IPS-15b (cell line): ENCODE measurements at regions not wholly inside any gene's neighbourhood (a gene's known extent, or its start where the extent isn't known, plus 50 kb on each side); places are given as distances from the start of the nearest gene placed in this dataset.
"Not testable (repeated sequence)": the region's sequence is repeated elsewhere in the genome, so short reads cannot be mapped to it uniquely, and the experiment has no call there.

Source experiments
- H3K27me3 ChIP-seq: one replicate; pipeline ENCODE4 v1.6.1; 2013; ENCODE audit warnings: low read length; ENCODE audit not compliant: control insufficient read depth, insufficient read depth
- H3K36me3 ChIP-seq: one replicate; pipeline ENCODE4 v1.6.1; 2013; ENCODE audit warnings: low read length; ENCODE audit not compliant: control insufficient read depth, insufficient read depth
- H3K4me1 ChIP-seq: one replicate; pipeline ENCODE4 v1.6.1; 2013; ENCODE audit warnings: mild to moderate bottlenecking, low read length; ENCODE audit not compliant: control insufficient read depth, insufficient read depth
- H3K4me3 ChIP-seq: one replicate; pipeline ENCODE4 v1.5.1; 2013; ENCODE audit warnings: low read depth, low read length
- H3K9ac ChIP-seq: one replicate; pipeline ENCODE4 v1.6.1; 2013; ENCODE audit warnings: low read depth, mild to moderate bottlenecking, low read length
- H3K9me3 ChIP-seq: one replicate; pipeline ENCODE4 v1.6.1; 2013; ENCODE audit warnings: mild to moderate bottlenecking, low read length; ENCODE audit not compliant: control insufficient read depth, insufficient read depth

DNA sequence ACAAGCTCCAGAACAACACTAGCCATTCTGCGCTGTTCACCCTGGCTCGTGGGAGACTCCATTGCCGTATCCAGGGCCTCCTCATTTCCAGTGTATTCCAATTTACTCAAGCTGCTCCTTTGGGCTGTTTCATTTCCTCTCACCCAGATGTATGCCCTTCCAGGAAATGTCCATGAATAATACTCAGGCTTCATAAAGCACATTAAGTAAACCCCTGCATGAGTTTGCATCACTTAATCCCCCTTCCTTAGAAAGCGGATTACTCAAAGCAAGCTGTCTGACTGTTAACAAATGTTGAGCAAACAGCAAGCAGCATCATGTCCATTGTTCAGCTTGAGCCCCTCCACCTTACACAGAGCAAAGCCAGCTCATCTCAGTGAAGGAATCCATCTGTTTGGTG lies 403.6 kb upstream of the PBX1 start:
- Histone ChIP-seq H3K4me1 (no peaks in the 10 kb centered on the region), H3K4me3 (no peak overlapping the region), H3K9ac (no peak overlapping the region), H3K27me3 (no peaks in the 10 kb centered on the region), H3K9me3 (no peaks in the 10 kb centered on the region), H3K36me3 (no peaks in the 10 kb centered on the region)

- Histone ChIP-seq H3K9ac (no peak overlapping the region), H3K4me3 (no peak overlapping the region), H3K27me3 (no peaks in the 10 kb centered on the region), H3K4me1 (no peaks in the 10 kb centered on the region), H3K9me3 (no peaks in the 10 kb centered on the region), H3K36me3 (no peaks in the 10 kb centered on the region)
These were observed 395.6 kb upstream of the PBX1 start for GRCh38 chr1:164163289-164163849.

GRCh38 chr1:164165466-164165865 lies 393.5 kb upstream of the PBX1 start:
- no peaks in the 10 kb centered on the region for H3K27me3 ChIP-seq
- H3K4me3 ChIP-seq, result no peak overlapping the region
- no peak overlapping the region for H3K9ac ChIP-seq
- no peaks in the 10 kb centered on the region for H3K4me1 ChIP-seq
- no peaks in the 10 kb centered on the region for H3K9me3 ChIP-seq
- H3K36me3 ChIP-seq, result no peaks in the 10 kb centered on the region

- not testable (repeated sequence) for H3K9me3 ChIP-seq, H3K4me3 ChIP-seq, H3K4me1 ChIP-seq
These were observed 392.5 kb upstream of the PBX1 start for GRCh38 chr1:164166454-164166853.

DNA sequence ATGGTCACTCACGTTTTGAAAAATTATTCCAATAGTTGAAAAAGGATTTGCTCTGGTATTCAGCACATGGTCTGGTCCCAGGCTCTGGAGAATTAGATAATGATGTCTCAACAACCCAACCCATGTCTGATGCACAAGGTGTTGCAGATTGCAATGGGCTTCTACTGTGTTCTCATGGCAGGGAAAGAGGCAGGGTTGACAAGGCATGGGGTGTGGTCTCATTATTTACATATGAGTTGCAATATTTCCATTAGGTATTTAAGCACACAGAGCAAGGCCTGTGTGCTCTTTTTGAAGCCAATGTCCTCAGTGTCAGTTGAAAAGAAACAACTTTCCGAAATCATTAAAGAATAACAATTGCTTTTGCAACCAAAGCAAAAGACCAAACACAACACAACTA lies 381.9 kb upstream of the PBX1 start:
- Histone ChIP-seq H3K9ac (no peak overlapping the region), H3K9me3 (no peaks in the 10 kb centered on the region), H3K4me1 (no peaks in the 10 kb centered on the region), H3K36me3 (no peaks in the 10 kb centered on the region), H3K27me3 (no peaks in the 10 kb centered on the region), H3K4me3 (no peak overlapping the region)

More at GRCh38 chr1:164166454-164166853, 392.5 kb upstream of the PBX1 start:
- not testable (repeated sequence) for H3K27me3 ChIP-seq, H3K36me3 ChIP-seq, H3K9ac ChIP-seq

DNA sequence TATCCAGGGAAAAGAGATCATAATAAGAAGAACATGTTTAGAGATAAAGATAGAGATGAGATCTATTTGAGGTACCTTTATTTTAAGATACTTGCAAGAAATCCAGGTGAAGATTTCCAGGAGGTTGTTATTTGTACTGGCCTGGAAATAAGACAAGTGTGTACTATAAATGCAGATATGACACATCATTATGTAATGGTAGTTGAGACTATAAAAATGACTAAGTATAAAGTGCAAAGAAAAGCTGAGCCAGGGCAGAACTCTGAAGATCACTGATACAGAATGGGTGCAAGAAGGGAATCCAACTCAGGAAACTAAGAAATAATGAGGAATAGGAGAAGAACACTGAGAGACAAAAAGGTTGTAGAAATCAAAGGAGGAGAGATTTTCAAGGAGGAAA lies 378.2 kb upstream of the PBX1 start:
- H3K4me3 ChIP-seq, result no peak overlapping the region
- no peak overlapping the region for H3K9ac ChIP-seq
- H3K27me3 ChIP-seq, result no peaks in the 10 kb centered on the region
- no peaks in the 10 kb centered on the region for H3K4me1 ChIP-seq
- no peaks in the 10 kb centered on the region for H3K36me3 ChIP-seq
- no peaks in the 10 kb centered on the region for H3K9me3 ChIP-seq

GRCh38 chr1:164183854-164184635 lies 374.9 kb upstream of the PBX1 start:
- Histone ChIP-seq H3K4me1 (no peaks in the 10 kb centered on the region), H3K36me3 (no peaks in the 10 kb centered on the region), H3K4me3 (no peak overlapping the region), H3K27me3 (no peaks in the 10 kb centered on the region), H3K9ac (no peak overlapping the region), H3K9me3 (no peaks in the 10 kb centered on the region)

- no peaks in the 10 kb centered on the region for H3K36me3 ChIP-seq
- no peaks in the 10 kb centered on the region for H3K27me3 ChIP-seq
- H3K4me1 ChIP-seq, result no peaks in the 10 kb centered on the region
- no peak overlapping the region for H3K9ac ChIP-seq
- H3K4me3 ChIP-seq, result no peak overlapping the region
- no peaks in the 10 kb centered on the region for H3K9me3 ChIP-seq
These were observed 372.1 kb upstream of the PBX1 start for GRCh38 chr1:164186881-164187280.

- Histone ChIP-seq H3K9ac (no peak overlapping the region), H3K4me1 (no peaks in the 10 kb centered on the region), H3K27me3 (no peaks in the 10 kb centered on the region), H3K36me3 (no peaks in the 10 kb centered on the region), H3K9me3 (no peaks in the 10 kb centered on the region), H3K4me3 (no peak overlapping the region)
These were observed 370.5 kb upstream of the PBX1 start for GRCh38 chr1:164188497-164188896.

- Histone ChIP-seq H3K4me1 (no peaks in the 10 kb centered on the region), H3K4me3 (no peak overlapping the region), H3K9me3 (no peaks in the 10 kb centered on the region), H3K9ac (no peak overlapping the region), H3K27me3 (no peaks in the 10 kb centered on the region), H3K36me3 (no peaks in the 10 kb centered on the region)
These were observed 367.8 kb upstream of the PBX1 start for GRCh38 chr1:164191191-164191590.

DNA sequence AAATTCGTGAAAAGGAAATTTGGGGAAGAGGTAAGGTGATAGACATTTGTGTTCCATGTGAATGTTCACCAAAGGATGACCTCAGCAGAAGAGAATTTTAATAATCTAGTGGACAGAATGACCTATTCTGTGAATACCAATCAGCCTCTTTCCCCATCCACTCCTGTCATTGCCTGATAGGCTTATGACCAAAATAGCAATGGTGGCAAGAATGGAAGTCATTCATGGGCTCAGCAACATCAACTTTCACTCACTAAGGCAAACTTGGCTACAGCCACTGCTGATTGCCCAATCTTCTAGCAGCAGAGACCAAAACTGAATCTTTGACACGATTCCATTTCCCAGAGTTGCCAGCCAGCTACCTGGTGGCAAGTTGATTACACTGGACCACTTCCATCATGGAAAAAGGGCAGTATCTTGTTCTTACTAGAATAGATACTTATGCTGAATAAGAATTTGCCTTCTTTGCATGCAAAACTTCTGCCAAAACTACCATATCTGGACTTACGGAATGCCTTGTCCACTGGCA lies 348.7 kb upstream of the PBX1 start:
- Histone ChIP-seq H3K9me3 (no peaks in the 10 kb centered on the region), H3K27me3 (no peaks in the 10 kb centered on the region), H3K9ac (no peak overlapping the region), H3K4me1 (no peaks in the 10 kb centered on the region), H3K4me3 (no peak overlapping the region), H3K36me3 (no peaks in the 10 kb centered on the region)

GRCh38 chr1:164223378-164223777 lies 335.6 kb upstream of the PBX1 start:
- Histone ChIP-seq H3K4me1 (peaks cover 14% of the 10 kb centered on the region), H3K9me3 (no peaks in the 10 kb centered on the region), H3K27me3 (no peaks in the 10 kb centered on the region), H3K36me3 (no peaks in the 10 kb centered on the region), H3K4me3 (no peak overlapping the region), H3K9ac (no peak overlapping the region)
